ENCODE measurements at regions not wholly inside any gene's neighbourhood (a gene's known extent, or its start where the extent isn't known, plus 50 kb on each side); places are given as distances from the start of the nearest gene placed in this dataset.

GRCh38 chr1:99532276-99532580 is 113.7 kb upstream of the PALMD start:
- DNase-seq (ENCODE audit: low spot score): no peak
- Histone ChIP-seq H3K4me1 (ENCODE audit: insufficient read depth, low read length) (peaks cover 9% of the 10 kb centered on the region; the same call in 1 of the 2 replicates), H3K9me3 (ENCODE audit: low read length) (no peaks in the 10 kb centered on the region), H3K27ac (ENCODE audit: extremely low read length, insufficient read depth, low read length) (no peak overlapping the region), H3K36me3 (replicated peaks in 1 of 2; ENCODE audit: control insufficient read depth in 1 of 2, insufficient read depth in 2 of 2, low read length in 2 of 2) (no peaks in the 10 kb centered on the region), H3K27me3 (ENCODE audit: control insufficient read depth in 1 of 2, insufficient read depth in 2 of 2, low read length in 2 of 2) (no peaks in the 10 kb centered on the region), H3K4me3 (replicated peaks in 1 of 3; ENCODE audit: insufficient read depth in 1 of 3, low read depth in 2 of 3, low read length in 3 of 3) (no peak overlapping the region), H3K79me2 (ENCODE audit: insufficient read depth, low read length) (no peaks in the 10 kb centered on the region), H2AFZ (ENCODE audit: low read length) (no peak overlapping the region), H3K9ac (ENCODE audit: insufficient read depth, low read depth, low read length) (no peak overlapping the region), H3K4me2 (ENCODE audit: low read depth, low read length) (no peak overlapping the region), H4K20me1 (ENCODE audit: insufficient read depth, low read length) (no peaks in the 10 kb centered on the region)
- TF ChIP-seq TCF12 (IDR thresholded peaks at IDR 0.05) (no peak), TCF12 (CRISPR knock-in tag; IDR thresholded peaks at IDR 0.05) (no peak), MAX (IDR thresholded peaks at IDR 0.05) (no peak), NFE2L1 (CRISPR knock-in tag; IDR thresholded peaks at IDR 0.05; ENCODE audit: borderline replicate concordance) (no peak), ERF (CRISPR knock-in tag; IDR thresholded peaks at IDR 0.05) (no peak)
- FAIRE-seq: no peak
- BruUV-seq (replicated peaks): no TSS peak
- in situ Hi-C loops (cut with HindIII; ENCODE audit: extremely low pct_ligation_motif_present, low pct_unique_long_range_greater_than_20kb) (no loop called here), intact Hi-C loops (cut with micrococcal nuclease; ENCODE audit: unreplicated experiment) (no loop called here)
- POLR2A ChIA-PET: no interaction called here
- CTCF ChIA-PET (ENCODE audit: low intra/inter-chr PET ratio, low total read pairs): no interaction called here
- no peak for ATAC-seq
- WGBS (ENCODE audit: low lambda C conversion rate): 81% methylated on average over 1 of the region's 1 CpG

GRCh38 chr1:99533909-99534637 is 111.8 kb upstream of the PALMD start:
- no peak for ATAC-seq
- 77% methylated on average over 9 of the region's 9 CpGs for WGBS (ENCODE audit: low lambda C conversion rate)
- intact Hi-C loops (cut with micrococcal nuclease; ENCODE audit: unreplicated experiment) (no loop called here), in situ Hi-C loops (cut with HindIII; ENCODE audit: extremely low pct_ligation_motif_present, low pct_unique_long_range_greater_than_20kb) (no loop called here)
- no peak overlapping the region for H3K4me2 ChIP-seq (ENCODE audit: low read depth, low read length)
- H3K27me3 ChIP-seq (ENCODE audit: control insufficient read depth in 1 of 2, insufficient read depth in 2 of 2, low read length in 2 of 2): no peaks in the 10 kb centered on the region
- ChIA-PET POLR2A (no interaction called here), CTCF (ENCODE audit: low intra/inter-chr PET ratio, low total read pairs) (no interaction called here)
- no peak overlapping the region for H2AFZ ChIP-seq (ENCODE audit: low read length)
- no peaks in the 10 kb centered on the region for H3K36me3 ChIP-seq (replicated peaks in 1 of 2; ENCODE audit: control insufficient read depth in 1 of 2, insufficient read depth in 2 of 2, low read length in 2 of 2)
- BruUV-seq (replicated peaks): no TSS peak
- no peaks in the 10 kb centered on the region for H4K20me1 ChIP-seq (ENCODE audit: insufficient read depth, low read length)
- TF ChIP-seq ZNF460 (CRISPR knock-in tag; IDR thresholded peaks at IDR 0.05; ENCODE audit: borderline replicate concordance): no peak
- no peak for TF ChIP-seq ZNF512 (CRISPR knock-in tag; IDR thresholded peaks at IDR 0.05)
- no peak for TF ChIP-seq XRCC5 (optimal IDR thresholded peaks at IDR 0.05; ENCODE audit: low read length)
- TF ChIP-seq ZFP37 (CRISPR knock-in tag; IDR thresholded peaks at IDR 0.05; ENCODE audit: borderline replicate concordance): no peak
- no peak for TF ChIP-seq ZBTB38 (CRISPR knock-in tag; IDR thresholded peaks at IDR 0.05)
- TF ChIP-seq SAP130 (CRISPR knock-in tag; IDR thresholded peaks at IDR 0.05; ENCODE audit: low read depth): no peak
- no peak for TF ChIP-seq ZNF564 (CRISPR knock-in tag; IDR thresholded peaks at IDR 0.05)
- no peak for TF ChIP-seq TBX3 (IDR thresholded peaks at IDR 0.05; ENCODE audit: borderline replicate concordance)
- TF ChIP-seq PLSCR1 (CRISPR knock-in tag; IDR thresholded peaks at IDR 0.05; ENCODE audit: borderline replicate concordance): no peak
- TF ChIP-seq ATF4 (CRISPR knock-in tag; IDR thresholded peaks at IDR 0.05): no peak
- TF ChIP-seq ZNF558 (CRISPR knock-in tag; IDR thresholded peaks at IDR 0.05; ENCODE audit: borderline replicate concordance): no peak
- FAIRE-seq: no peak
- H3K79me2 ChIP-seq (ENCODE audit: insufficient read depth, low read length): no peaks in the 10 kb centered on the region
- no peak for DNase-seq (ENCODE audit: low spot score)
- peaks cover 19% of the 10 kb centered on the region for H3K4me1 ChIP-seq (ENCODE audit: insufficient read depth, low read length)
- H3K4me3 ChIP-seq (replicated peaks in 1 of 3; ENCODE audit: insufficient read depth in 1 of 3, low read depth in 2 of 3, low read length in 3 of 3): no peak overlapping the region
- no peak overlapping the region for H3K27ac ChIP-seq (ENCODE audit: extremely low read length, insufficient read depth, low read length)
- H3K9ac ChIP-seq (ENCODE audit: insufficient read depth, low read depth, low read length): no peak overlapping the region
- H3K9me3 ChIP-seq (ENCODE audit: low read length): no peaks in the 10 kb centered on the region
